GM19438 (cell line): ENCODE measurements at regions not wholly inside any gene's neighbourhood (a gene's known extent, or its start where the extent isn't known, plus 50 kb on each side); places are given as distances from the start of the nearest gene placed in this dataset.

Source experiments
- ATAC-seq: cut with Tn5 transposase; IDR thresholded peaks from one replicate; pipeline ENCODE4 v1.9.1; 2021; ENCODE audit warnings: low read depth; ENCODE audit not compliant: unreplicated experiment

- ATAC-seq, result no peak
These were observed 53.1 kb upstream of the SCIN start for GRCh38 chr7:12517451-12517850.

- peak; percentile 90 for ATAC-seq
These were observed 51.4 kb upstream of the SCIN start for GRCh38 chr7:12518920-12519681.

DNA sequence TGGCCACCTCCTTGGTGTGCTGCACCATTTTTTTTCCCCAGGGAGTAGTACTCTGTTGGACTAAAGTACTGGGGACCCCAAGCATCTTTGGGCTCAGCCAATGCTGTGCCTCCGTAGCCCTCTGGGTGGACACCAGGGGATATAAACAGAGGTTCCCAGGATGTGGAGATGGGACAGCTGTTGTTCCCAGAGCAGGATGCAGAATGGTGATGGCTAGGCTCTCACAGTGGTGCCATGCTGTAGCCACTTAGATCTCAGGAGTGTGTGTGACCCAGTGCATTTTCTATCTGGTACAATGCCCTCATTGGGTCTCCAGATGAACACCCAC, 50.9 kb upstream of the SCIN start:
- ATAC-seq, result no peak
